NK-92 treated with Interleukin-12 subunit alpha and Interleukin-12 subunit beta, amount 100 ng/mL, for 24 hours (cell line): ENCODE measurements at regions not wholly inside any gene's neighbourhood (a gene's known extent, or its start where the extent isn't known, plus 50 kb on each side); places are given as distances from the start of the nearest gene placed in this dataset.
"Not testable (repeated sequence)": the region's sequence is repeated elsewhere in the genome, so short reads cannot be mapped to it uniquely, and the experiment has no call there.

Source experiments
- DNase-seq: peaks from one replicate; lab custom pipeline; 2025; lab: John Stamatoyannopoulos, UW

GRCh38 chr4:160685729-160686128 lies 1478.1 kb downstream of the FSTL5 start:
- no peak for DNase-seq

- no peak for DNase-seq
These were observed 1462.1 kb downstream of the FSTL5 start for GRCh38 chr4:160701671-160702070.

- no peak for DNase-seq
These were observed 1454.8 kb downstream of the FSTL5 start for GRCh38 chr4:160709026-160709425.

- no peak for DNase-seq
These were observed 1454.3 kb downstream of the FSTL5 start for GRCh38 chr4:160709546-160709945.

GRCh38 chr4:160716551-160716950 lies 1447.2 kb downstream of the FSTL5 start:
- no peak for DNase-seq

GRCh38 chr4:160717848-160718247 lies 1446.0 kb downstream of the FSTL5 start:
- no peak for DNase-seq

- no peak for DNase-seq
These were observed 1439.7 kb downstream of the FSTL5 start for GRCh38 chr4:160724063-160724462.

GRCh38 chr4:160745126-160745525 lies 1418.7 kb downstream of the FSTL5 start:
- no peak for DNase-seq

GRCh38 chr4:160746585-160746984 lies 1417.2 kb downstream of the FSTL5 start:
- DNase-seq = not testable (repeated sequence)

- no peak for DNase-seq
These were observed 1391.1 kb downstream of the FSTL5 start for GRCh38 chr4:160772668-160773067.

- DNase-seq = no peak
These were observed 1368.6 kb downstream of the FSTL5 start for GRCh38 chr4:160795216-160795615.

GRCh38 chr4:160808174-160808573 lies 1355.6 kb downstream of the FSTL5 start:
- DNase-seq = no peak

GRCh38 chr4:160809576-160809975 lies 1354.2 kb downstream of the FSTL5 start:
- no peak for DNase-seq

GRCh38 chr4:160810424-160810823 lies 1353.4 kb downstream of the FSTL5 start:
- DNase-seq = no peak

- no peak for DNase-seq
These were observed 1352.9 kb downstream of the FSTL5 start for GRCh38 chr4:160810941-160811340.

- DNase-seq = no peak
These were observed 1351.8 kb downstream of the FSTL5 start for GRCh38 chr4:160811956-160812355.

- no peak for DNase-seq
These were observed 1349.1 kb downstream of the FSTL5 start for GRCh38 chr4:160814726-160815125.

GRCh38 chr4:160818571-160818970 lies 1345.2 kb downstream of the FSTL5 start:
- no peak for DNase-seq

GRCh38 chr4:160819791-160820190 lies 1344.0 kb downstream of the FSTL5 start:
- DNase-seq = no peak

GRCh38 chr4:160824481-160824880 lies 1339.3 kb downstream of the FSTL5 start:
- no peak for DNase-seq

- no peak for DNase-seq
These were observed 1338.0 kb downstream of the FSTL5 start for GRCh38 chr4:160825644-160826338.

- no peak for DNase-seq
These were observed 1337.5 kb downstream of the FSTL5 start for GRCh38 chr4:160826339-160826679.

GRCh38 chr4:160831165-160831922 lies 1332.5 kb downstream of the FSTL5 start:
- DNase-seq = no peak

- DNase-seq = no peak
These were observed 1328.0 kb downstream of the FSTL5 start for GRCh38 chr4:160835789-160836188.
